ENCODE measurements at regions not wholly inside any gene's neighbourhood (a gene's known extent, or its start where the extent isn't known, plus 50 kb on each side); places are given as distances from the start of the nearest gene placed in this dataset.

GRCh38 chr4:32341342-32341741 is 1621.2 kb downstream of the PCDH7 start:
- no peak overlapping the region for H4K91ac ChIP-seq (replicated peaks; ENCODE audit: insufficient read length, low read length)
- H2AK5ac ChIP-seq (ENCODE audit: low read depth, low read length) = no peak overlapping the region
- no peak overlapping the region for H4K8ac ChIP-seq (ENCODE audit: extremely low read depth, insufficient read depth, low read length)
- H3K4me2 ChIP-seq (ENCODE audit: insufficient read depth in 1 of 2, low read depth in 2 of 2, low read length in 2 of 2) = no peak overlapping the region
- no peaks in the 10 kb centered on the region for H3K27me3 ChIP-seq (replicated peaks in 1 of 4; ENCODE audit: control insufficient read depth in 3 of 4, extremely low read depth in 1 of 4, insufficient read depth in 3 of 4, low read length in 3 of 4)
- no peak overlapping the region for H4K5ac ChIP-seq (ENCODE audit: insufficient read length, low read depth, low read length)
- H3K4ac ChIP-seq (replicated peaks; ENCODE audit: insufficient read length, low read depth, low read length) = no peak overlapping the region
- H4K20me1 ChIP-seq (replicated peaks in 1 of 2; ENCODE audit: control insufficient read depth in 1 of 2, insufficient read depth in 2 of 2, low read length in 2 of 2) = no peaks in the 10 kb centered on the region
- TF ChIP-seq USF2 (IDR thresholded peaks at IDR 0.05; ENCODE audit: low read length) (no peak), GTF2F1 (IDR thresholded peaks at IDR 0.05; ENCODE audit: borderline replicate concordance, low read depth, low read length) (no peak), TAF7 (optimal IDR thresholded peaks at IDR 0.05; ENCODE audit: borderline replicate concordance, low read depth, low read length) (no peak), POLR2A (IDR thresholded peaks at IDR 0.05; ENCODE audit: control extremely low read depth in 1 of 2, low read depth in 2 of 2, low read length in 2 of 2) (no peak)
- TF ChIP-seq, protein P1, sequence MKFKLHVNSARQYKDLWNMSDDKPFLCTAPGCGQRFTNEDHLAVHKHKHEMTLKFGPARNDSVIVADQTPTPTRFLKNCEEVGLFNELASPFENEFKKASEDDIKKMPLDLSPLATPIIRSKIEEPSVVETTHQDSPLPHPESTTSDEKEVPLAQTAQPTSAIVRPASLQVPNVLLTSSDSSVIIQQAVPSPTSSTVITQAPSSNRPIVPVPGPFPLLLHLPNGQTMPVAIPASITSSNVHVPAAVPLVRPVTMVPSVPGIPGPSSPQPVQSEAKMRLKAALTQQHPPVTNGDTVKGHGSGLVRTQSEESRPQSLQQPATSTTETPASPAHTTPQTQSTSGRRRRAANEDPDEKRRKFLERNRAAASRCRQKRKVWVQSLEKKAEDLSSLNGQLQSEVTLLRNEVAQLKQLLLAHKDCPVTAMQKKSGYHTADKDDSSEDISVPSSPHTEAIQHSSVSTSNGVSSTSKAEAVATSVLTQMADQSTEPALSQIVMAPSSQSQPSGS (IDR thresholded peaks at IDR 0.05; ENCODE audit: low read length) = no peak
- no peak overlapping the region for H2BK5ac ChIP-seq (ENCODE audit: low read depth, low read length)
- H3K79me2 ChIP-seq (ENCODE audit: control insufficient read depth in 1 of 2, insufficient read depth in 2 of 2, low read length in 2 of 2) = no peaks in the 10 kb centered on the region
- WGBS, 2 experiments (ENCODE audit: extremely low coverage in 1 of 2, insufficient coverage in 1 of 2, insufficient read length in 1 of 2, insufficient replicate concordance in 2 of 2, low coverage in 1 of 2, low lambda C conversion rate in 2 of 2, missing lambda C conversion rate in 1 of 2) = 100% methylated on average over 1 of the region's 1 CpG; no CpG with 5 or more reads in 1 of the 2 experiments
- no peak overlapping the region for H3K56ac ChIP-seq (replicated peaks; ENCODE audit: insufficient read length, low read depth, low read length)
- no peaks in the 10 kb centered on the region for H3K36me3 ChIP-seq (ENCODE audit: control insufficient read depth in 2 of 4, insufficient read depth in 4 of 4, low read length in 3 of 4)
- no peak overlapping the region for H2BK15ac ChIP-seq (ENCODE audit: low read length)
- no peak overlapping the region for H3K14ac ChIP-seq (ENCODE audit: insufficient read length)
- no peak for DNase-seq (ENCODE audit: low read depth in 1 of 2, low spot score in 2 of 2)
- H3K4me1 ChIP-seq (replicated peaks in 1 of 4; ENCODE audit: control insufficient read depth in 3 of 4, insufficient read depth in 4 of 4, low read length in 3 of 4) = peaks cover 0 to 4% (median 0%) of the 10 kb centered on the region in 4 experiments; a peak in 1 of 7 replicates
- ChIA-PET CTCF (ENCODE audit: partially characterized antibody) (no interaction called here), POLR2A (ENCODE audit: partially characterized antibody) (no interaction called here)
- H3K4me3 ChIP-seq (ENCODE audit: extremely low read depth in 1 of 4, insufficient read depth in 2 of 4, low read depth in 3 of 4, low read length in 4 of 4) = no peak overlapping the region
- no peaks in the 10 kb centered on the region for H3K79me1 ChIP-seq (ENCODE audit: low read depth, low read length)
- FAIRE-seq = no peak
- no peak overlapping the region for H2AFZ ChIP-seq (ENCODE audit: low read length)
- H2BK120ac ChIP-seq (replicated peaks; ENCODE audit: low read depth, low read length) = no peak overlapping the region
- H2BK12ac ChIP-seq (ENCODE audit: low read depth, low read length) = no peak overlapping the region
- no peak overlapping the region for H2BK20ac ChIP-seq (ENCODE audit: low read length)
- H3K27ac ChIP-seq (ENCODE audit: low read depth, low read length) = no peak overlapping the region
- no peak overlapping the region for H3K9ac ChIP-seq (replicated peaks in 1 of 4; ENCODE audit: extremely low read depth in 1 of 4, low read depth in 3 of 4, low read length in 3 of 4)
- no peaks in the 10 kb centered on the region for H3K9me3 ChIP-seq (ENCODE audit: insufficient read depth in 2 of 2, low read depth in 1 of 2, low read length in 1 of 2)
- H3K23ac ChIP-seq (ENCODE audit: insufficient read length) = no peak overlapping the region
- no peak overlapping the region for H3K18ac ChIP-seq (ENCODE audit: extremely low read depth, low read length)
- no peaks in the 10 kb centered on the region for H3K23me2 ChIP-seq (ENCODE audit: low read depth, low read length)
